IMR-90 (cell line): ENCODE measurements at regions not wholly inside any gene's neighbourhood (a gene's known extent, or its start where the extent isn't known, plus 50 kb on each side); places are given as distances from the start of the nearest gene placed in this dataset.

Source experiments
- ATAC-seq: fragments of 200-7000 bp; cut with Tn5 transposase; 2 replicates; pipeline ENCODE4 v1.9.1; 2020; ENCODE audit warnings: low read depth, mild to moderate bottlenecking, moderate library complexity
- BruUV-seq: library from RNA; stranded (reverse); fragments of 400-500 nt; replicated peaks from 2 replicates; lab custom pipeline; 2021; lab: Mats Ljungman, UMichigan
- CTCF ChIA-PET: fragments of 300-600 bp; formaldehyde crosslinking; extraction: SDS; loops from one replicate; lab custom pipeline; 2021; ENCODE audit warnings: antibody characterized with exemption; lab: Yijun Ruan, JAX
- POLR2A ChIA-PET: fragments of 300-600 bp; sonication (Branson Sonifier 250); formaldehyde crosslinking; loops from one replicate; lab custom pipeline; 2022; ENCODE audit warnings: antibody characterized with exemption; ENCODE audit not compliant: unreplicated experiment; lab: Charles Lee
- DNase-seq: peaks from one replicate; pipeline ENCODE4 v3.0.0; 2013
- H2AFZ ChIP-seq: replicated peaks from 2 replicates; pipeline ENCODE3; 2013; ENCODE audit warnings: low read length, mild to moderate bottlenecking; ENCODE audit not compliant: poor library complexity
- H2AK5ac ChIP-seq: 2 replicates; pipeline ENCODE4 v1.6.1; 2013; ENCODE audit warnings: low read depth, low read length, inconsistent platforms
- H2AK9ac ChIP-seq: replicated peaks from 2 replicates; pipeline ENCODE3; 2013; ENCODE audit warnings: mild to moderate bottlenecking, low read depth, low read length, moderate library complexity; ENCODE audit not compliant: poor library complexity
- H2BK120ac ChIP-seq: 2 replicates; pipeline ENCODE4 v1.6.1; 2013; ENCODE audit warnings: low read depth, low read length, inconsistent platforms
- H2BK15ac ChIP-seq: 3 replicates; pipeline ENCODE4 v1.6.1; 2013; ENCODE audit warnings: low read depth, low read length, inconsistent platforms
- H2BK20ac ChIP-seq: 2 replicates; pipeline ENCODE4 v1.6.1; 2013; ENCODE audit warnings: low read depth, mild to moderate bottlenecking, inconsistent platforms, low read length, moderate library complexity
- H2BK5ac ChIP-seq: 2 replicates; pipeline ENCODE4 v1.6.1; 2013; ENCODE audit warnings: mild to moderate bottlenecking, low read depth, low read length, inconsistent platforms; ENCODE audit not compliant: poor library complexity, severe bottlenecking
- H3K14ac ChIP-seq: replicated peaks from 2 replicates; pipeline ENCODE4 v1.6.1; 2013; ENCODE audit warnings: low read depth, low read length, inconsistent platforms
- H3K18ac ChIP-seq: 2 replicates; pipeline ENCODE4 v1.6.1; 2013; ENCODE audit warnings: low read depth, low read length, control low read depth
- H3K23ac ChIP-seq: 2 replicates; pipeline ENCODE4 v1.6.1; 2013; ENCODE audit warnings: low read depth, low read length, inconsistent platforms
- H3K27ac ChIP-seq: 2 replicates; pipeline ENCODE4 v1.5.1; 2013; ENCODE audit warnings: mild to moderate bottlenecking, control low read depth, low read length; ENCODE audit not compliant: insufficient read depth
- H3K27me3 ChIP-seq: 2 replicates; pipeline ENCODE4 v1.6.1; 2013; ENCODE audit warnings: low read length; ENCODE audit not compliant: control insufficient read depth, insufficient read depth
- H3K36me3 ChIP-seq: 2 replicates; pipeline ENCODE4 v1.6.1; 2013; ENCODE audit warnings: low read length, mixed read lengths; ENCODE audit not compliant: control insufficient read depth, insufficient read depth
- H3K4ac ChIP-seq: 2 replicates; pipeline ENCODE4 v1.6.1; 2013; ENCODE audit warnings: low read depth, low read length, inconsistent platforms
- H3K4me1 ChIP-seq: 2 replicates; pipeline ENCODE4 v1.6.1; 2013; ENCODE audit warnings: low read length, mixed read lengths; ENCODE audit not compliant: control insufficient read depth, insufficient read depth
- H3K4me2 ChIP-seq: 2 replicates; pipeline ENCODE4 v1.6.1; 2013; ENCODE audit warnings: low read depth, mild to moderate bottlenecking, control low read depth, low read length, moderate library complexity
- H3K4me3 ChIP-seq: 2 replicates; pipeline ENCODE4 v1.5.1; 2013; ENCODE audit warnings: low read depth, mild to moderate bottlenecking, control low read depth, low read length, moderate library complexity; ENCODE audit not compliant: insufficient read depth
- H3K56ac ChIP-seq: 2 replicates; pipeline ENCODE4 v1.6.1; 2013; ENCODE audit warnings: low read length, inconsistent platforms; ENCODE audit not compliant: insufficient read depth; ENCODE audit errors: extremely low read depth
- H3K79me1 ChIP-seq, 2 experiments: 2 replicates each; pipeline ENCODE4 v1.6.1; 2013; ENCODE audit warnings: low read length in 2 of 2, inconsistent platforms in 1 of 2, low read depth in 1 of 2
- H3K9ac ChIP-seq: 2 replicates; pipeline ENCODE4 v1.6.1; 2013; ENCODE audit warnings: low read depth, low read length, control low read depth
- H3K9me1 ChIP-seq: 2 replicates; pipeline ENCODE4 v1.6.1; 2013; ENCODE audit warnings: low read length, inconsistent platforms; ENCODE audit not compliant: insufficient read depth
- H3K9me3 ChIP-seq: 2 replicates; pipeline ENCODE4 v1.6.1; 2013; ENCODE audit warnings: low read length; ENCODE audit not compliant: control insufficient read depth, insufficient read depth
- H4K20me1 ChIP-seq: 2 replicates; pipeline ENCODE4 v1.6.1; 2013; ENCODE audit warnings: low read length, inconsistent platforms; ENCODE audit not compliant: insufficient read depth
- H4K5ac ChIP-seq: 2 replicates; pipeline ENCODE4 v1.6.1; 2013; ENCODE audit warnings: mild to moderate bottlenecking, low read depth, low read length, control low read depth
- H4K8ac ChIP-seq, 2 experiments: 2 replicates each; pipeline ENCODE4 v1.6.1; 2013; ENCODE audit warnings: low read depth in 2 of 2, low read length in 2 of 2, control low read depth in 1 of 2, inconsistent platforms in 1 of 2
- H4K91ac ChIP-seq: 2 replicates; pipeline ENCODE4 v1.6.1; 2013; ENCODE audit warnings: low read depth, low read length, inconsistent platforms; ENCODE audit not compliant: insufficient read depth
- BHLHE40 ChIP-seq: fragments of 150-350 bp; IDR thresholded peaks from 2 replicates; pipeline ENCODE4 v1.6.1; 2016; ENCODE audit warnings: mild to moderate bottlenecking, low read depth, low read length
- CEBPB ChIP-seq: IDR thresholded peaks from 2 replicates; pipeline ENCODE4 v1.6.1; 2012; ENCODE audit warnings: low read depth, low read length, improper control_type of control experiment
- CHD1 ChIP-seq: IDR thresholded peaks from 2 replicates; pipeline ENCODE4 v1.6.1; 2012; ENCODE audit warnings: low read depth, low read length, improper control_type of control experiment
- MAFK ChIP-seq: IDR thresholded peaks from 2 replicates; pipeline ENCODE4 v1.6.1; 2012; ENCODE audit warnings: low read depth, low read length, improper control_type of control experiment
- MXI1 ChIP-seq: IDR thresholded peaks from 2 replicates; pipeline ENCODE4 v1.6.1; 2012; ENCODE audit warnings: low read depth, mild to moderate bottlenecking, low read length, moderate library complexity, borderline replicate concordance
- NFE2L2 ChIP-seq: fragments of 150-350 bp; IDR thresholded peaks from 2 replicates; pipeline ENCODE4 v1.6.1; 2016; ENCODE audit warnings: low read depth, mild to moderate bottlenecking, low read length
- RFX5 ChIP-seq: IDR thresholded peaks from 2 replicates; pipeline ENCODE4 v1.8.0; 2012; ENCODE audit warnings: low read depth, mild to moderate bottlenecking, low read length, moderate library complexity
- SMC3 ChIP-seq: fragments of 150-350 bp; IDR thresholded peaks from 2 replicates; pipeline ENCODE4 v1.6.1; 2016; ENCODE audit warnings: low read depth, mild to moderate bottlenecking, antibody characterized with exemption, low read length, moderate library complexity
- WGBS, 2 experiments: methylation state at CpG; one replicate each; pipeline versions ENCODE4 v1.1.5 to v1.1.7; 2013; ENCODE audit warnings: missing lambda C conversion rate in 2 of 2; ENCODE audit not compliant: insufficient read length in 1 of 2; ENCODE audit errors: extremely low coverage in 2 of 2; 5-methylcytosine and 5-hydroxymethylcytosine counted together
- dilution Hi-C: fragments of 300-500 bp; cut with HindIII; formaldehyde crosslinking; loops from one replicate; pipeline ENCODE4 v1.14.3; 2018; ENCODE audit warnings: low sequenced_read_pairs; ENCODE audit not compliant: unreplicated experiment
- in situ Hi-C: fragments of 300-500 bp; cut with MboI; formaldehyde crosslinking; loops from 3 replicates; pipeline ENCODE4 v1.14.3; 2019; ENCODE audit warnings: low sequenced_read_pairs, inconsistent platforms, mixed read lengths
- intact Hi-C: fragments of 100-400 bp; cut with micrococcal nuclease; formaldehyde crosslinking; loops from 2 replicates; pipeline ENCODE4 v1.10.0; 2022
- TF ChIP-seq, protein P1 (sequence below): conservative IDR thresholded peaks from 2 replicates; pipeline ENCODE4 v1.5.1; 2012; ENCODE audit warnings: mild to moderate bottlenecking, low read depth, low read length, improper control_type of control experiment

DNA sequence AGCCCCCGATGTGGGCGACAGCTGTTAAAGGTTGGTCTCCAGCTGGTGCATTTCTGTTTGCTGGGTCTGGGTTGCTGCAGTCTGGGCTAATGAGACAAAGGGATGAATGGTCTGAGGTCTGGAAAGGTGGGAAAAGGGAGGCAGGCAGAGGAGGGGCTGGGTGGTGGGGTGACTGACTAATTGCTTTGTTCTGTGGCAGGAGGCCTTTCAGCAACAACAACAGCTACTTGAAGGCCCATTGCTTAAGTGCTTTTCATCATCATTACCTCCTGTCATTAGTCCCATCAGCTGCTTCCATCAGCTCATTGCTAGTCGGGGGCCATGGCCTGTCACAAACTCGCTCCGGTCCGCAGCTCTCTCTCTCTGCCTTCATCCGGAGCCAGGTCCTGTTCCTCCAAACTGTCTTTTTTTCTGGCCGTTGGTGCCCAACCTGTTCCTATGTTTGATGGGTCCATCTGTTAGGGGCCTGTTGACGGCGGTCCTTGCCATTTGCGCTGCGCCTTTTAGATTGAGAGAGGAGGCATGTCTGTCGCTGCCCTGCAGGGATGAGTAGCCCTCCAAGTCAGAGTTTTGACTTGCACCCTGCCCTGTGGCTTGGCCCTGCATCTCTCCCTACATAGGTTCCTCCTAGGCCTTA is 105.6 kb upstream of the PLXNA2 start:
- no peak overlapping the region for H3K4me2 ChIP-seq
- H3K9me3 ChIP-seq: no peaks in the 10 kb centered on the region
- H3K18ac ChIP-seq: no peak overlapping the region
- no peak overlapping the region for H2AK5ac ChIP-seq
- no TSS peak for BruUV-seq
- H2AFZ ChIP-seq: no peak overlapping the region
- H3K27me3 ChIP-seq: no peaks in the 10 kb centered on the region
- no peak overlapping the region for H4K5ac ChIP-seq
- H3K23ac ChIP-seq: no peak overlapping the region
- no peak overlapping the region for H3K56ac ChIP-seq
- H2BK5ac ChIP-seq: no peak overlapping the region
- H4K91ac ChIP-seq: no peak overlapping the region
- H2BK120ac ChIP-seq: no peak overlapping the region
- no peaks in the 10 kb centered on the region for H3K36me3 ChIP-seq
- no peaks in the 10 kb centered on the region for H3K4me1 ChIP-seq
- no peak overlapping the region for H3K4ac ChIP-seq
- H4K20me1 ChIP-seq: no peaks in the 10 kb centered on the region
- dilution Hi-C loops (no loop called here), intact Hi-C loops (no loop called here), in situ Hi-C loops (no loop called here)
- H3K9ac ChIP-seq: no peak overlapping the region
- H3K79me1 ChIP-seq: no peaks in the 10 kb centered on the region
- H3K9me1 ChIP-seq: no peaks in the 10 kb centered on the region
- ChIA-PET CTCF (no interaction called here), POLR2A (no interaction called here)
- DNase-seq: no peak
- H2AK9ac ChIP-seq: no peak overlapping the region
- no peak overlapping the region for H3K4me3 ChIP-seq
- H3K27ac ChIP-seq: no peak overlapping the region
- H2BK20ac ChIP-seq: no peak overlapping the region
- no peak for TF ChIP-seq CEBPB
- TF ChIP-seq NFE2L2: no peak
- TF ChIP-seq MAFK: no peak
- no peak for TF ChIP-seq CHD1
- TF ChIP-seq SMC3: no peak
- TF ChIP-seq MXI1: no peak
- TF ChIP-seq BHLHE40: no peak
- no peak for TF ChIP-seq RFX5
- TF ChIP-seq, protein P1, sequence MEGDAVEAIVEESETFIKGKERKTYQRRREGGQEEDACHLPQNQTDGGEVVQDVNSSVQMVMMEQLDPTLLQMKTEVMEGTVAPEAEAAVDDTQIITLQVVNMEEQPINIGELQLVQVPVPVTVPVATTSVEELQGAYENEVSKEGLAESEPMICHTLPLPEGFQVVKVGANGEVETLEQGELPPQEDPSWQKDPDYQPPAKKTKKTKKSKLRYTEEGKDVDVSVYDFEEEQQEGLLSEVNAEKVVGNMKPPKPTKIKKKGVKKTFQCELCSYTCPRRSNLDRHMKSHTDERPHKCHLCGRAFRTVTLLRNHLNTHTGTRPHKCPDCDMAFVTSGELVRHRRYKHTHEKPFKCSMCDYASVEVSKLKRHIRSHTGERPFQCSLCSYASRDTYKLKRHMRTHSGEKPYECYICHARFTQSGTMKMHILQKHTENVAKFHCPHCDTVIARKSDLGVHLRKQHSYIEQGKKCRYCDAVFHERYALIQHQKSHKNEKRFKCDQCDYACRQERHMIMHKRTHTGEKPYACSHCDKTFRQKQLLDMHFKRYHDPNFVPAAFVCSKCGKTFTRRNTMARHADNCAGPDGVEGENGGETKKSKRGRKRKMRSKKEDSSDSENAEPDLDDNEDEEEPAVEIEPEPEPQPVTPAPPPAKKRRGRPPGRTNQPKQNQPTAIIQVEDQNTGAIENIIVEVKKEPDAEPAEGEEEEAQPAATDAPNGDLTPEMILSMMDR: no peak
- 72% methylated on average over 6 of the region's 13 CpGs; no CpG with 5 or more reads in 1 of the 2 experiments for WGBS, 2 experiments
- H4K8ac ChIP-seq: no peak overlapping the region
- H2BK15ac ChIP-seq: no peak overlapping the region
- ATAC-seq: no peak
- H3K14ac ChIP-seq: no peak overlapping the region
